Endothelial cell of umbilical vein (primary cell): ENCODE measurements at regions not wholly inside any gene's neighbourhood (a gene's known extent, or its start where the extent isn't known, plus 50 kb on each side); places are given as distances from the start of the nearest gene placed in this dataset.

ENCODE experiments used
- BruUV-seq: library from RNA; stranded (reverse); fragments of 400-500 nt; replicated peaks from 2 replicates; lab custom pipeline; 2021; lab: Mats Ljungman, UMichigan
- CTCF ChIA-PET: fragments of 300-600, 350-600 bp; sonication (Branson Sonifier 250); formaldehyde crosslinking; loops from one replicate; lab custom pipeline; 2021; ENCODE audit warnings: antibody characterized with exemption, inconsistent platforms; lab: Charles Lee
- POLR2A ChIA-PET: fragments of 300-600, 350-600 bp; sonication (Branson Sonifier 250); formaldehyde crosslinking; loops from one replicate; lab custom pipeline; 2021; ENCODE audit warnings: antibody characterized with exemption, inconsistent platforms; lab: Charles Lee
- DNase-seq: peaks from one replicate; pipeline ENCODE4 v3.0.0-alpha.2; 2011; ENCODE audit warnings: low read depth, low spot score
- FAIRE-seq: peaks from 2 replicates; lab custom pipeline; 2011; peaks lifted over from hg19 to GRCh38; lab: Jason Lieb, UNC
- H2AFZ ChIP-seq: 2 replicates; pipeline ENCODE4 v1.6.0; 2012; ENCODE audit warnings: low read depth, low read length, control low read depth, inconsistent platforms
- H3K27ac ChIP-seq: 2 replicates; pipeline ENCODE4 v1.5.1; 2011; ENCODE audit warnings: low read depth, mild to moderate bottlenecking, control low read depth, low read length, moderate library complexity; ENCODE audit not compliant: insufficient read depth
- H3K27me3 ChIP-seq, 2 experiments: 2 replicates each; pipeline versions ENCODE4 v1.6.0 to v1.6.1; 2011; ENCODE audit warnings: low read length in 2 of 2, mixed read lengths in 1 of 2; ENCODE audit not compliant: control insufficient read depth in 2 of 2, insufficient read depth in 2 of 2
- H3K36me3 ChIP-seq, 2 experiments: 2 replicates in 1 of 2; 3 replicates in 1 of 2; pipeline ENCODE4 v1.5.1; 2011; ENCODE audit warnings: low read length in 2 of 2, mild to moderate bottlenecking in 1 of 2, moderate library complexity in 1 of 2; ENCODE audit not compliant: control insufficient read depth in 2 of 2, insufficient read depth in 2 of 2; ENCODE audit errors: extremely low read depth in 1 of 2
- H3K4me1 ChIP-seq: 3 replicates; pipeline ENCODE4 v1.5.1; 2011; ENCODE audit warnings: mild to moderate bottlenecking, low read length; ENCODE audit not compliant: control insufficient read depth, insufficient read depth; ENCODE audit errors: extremely low read depth
- H3K4me2 ChIP-seq: 2 replicates; pipeline ENCODE4 v1.6.1; 2011; ENCODE audit warnings: low read length, control low read depth, mixed read lengths; ENCODE audit not compliant: insufficient read depth
- H3K4me3 ChIP-seq, 3 experiments: fragments of 200-600 bp in 1 of 3; sonication (generic), shearing (Covaris generic) in 1 of 3; replicated peaks in 1 of 3; 2 replicates each; pipeline ENCODE4 v1.5.1; 2011 to 2016; ENCODE audit warnings: control low read depth in 3 of 3, low read length in 3 of 3, mild to moderate bottlenecking in 2 of 3, inconsistent platforms in 1 of 3, low read depth in 1 of 3, moderate library complexity in 1 of 3; ENCODE audit not compliant: insufficient read depth in 1 of 3
- H3K79me2 ChIP-seq: 2 replicates; pipeline ENCODE4 v1.6.0; 2012; ENCODE audit warnings: low read length, inconsistent platforms; ENCODE audit not compliant: control insufficient read depth, insufficient read depth
- H3K9ac ChIP-seq: replicated peaks from 2 replicates; pipeline ENCODE3; 2011; ENCODE audit warnings: low read length, control low read depth; ENCODE audit not compliant: insufficient read depth; ENCODE audit errors: extremely low read depth
- H3K9me1 ChIP-seq: replicated peaks from 3 replicates; pipeline ENCODE4 v1.6.0; 2011; ENCODE audit warnings: mild to moderate bottlenecking, low read length; ENCODE audit not compliant: control insufficient read depth, insufficient read depth; ENCODE audit errors: extremely low read depth
- H3K9me3 ChIP-seq: replicated peaks from 2 replicates; pipeline ENCODE4 v1.5.1; 2012; ENCODE audit warnings: low read length, inconsistent platforms; ENCODE audit not compliant: control insufficient read depth, insufficient read depth
- H4K20me1 ChIP-seq: replicated peaks from 2 replicates; pipeline ENCODE3; 2011; ENCODE audit warnings: mild to moderate bottlenecking, low read length; ENCODE audit not compliant: control insufficient read depth, insufficient read depth; ENCODE audit errors: extremely low read depth
- EZH2 ChIP-seq: IDR thresholded peaks from 2 replicates; pipeline ENCODE4 v1.6.1; 2012; ENCODE audit warnings: borderline replicate concordance, low read depth, mild to moderate bottlenecking, moderate library complexity, low read length, inconsistent platforms; ENCODE audit not compliant: severe bottlenecking
- FOS ChIP-seq: IDR thresholded peaks from 2 replicates; pipeline ENCODE4 v1.6.1; 2011; ENCODE audit warnings: mild to moderate bottlenecking, low read length, moderate library complexity, borderline replicate concordance; ENCODE audit not compliant: insufficient read depth
- GATA2 ChIP-seq: IDR thresholded peaks from 2 replicates; pipeline ENCODE4 v1.7.0; 2011; ENCODE audit warnings: low read depth, mild to moderate bottlenecking, moderate library complexity, mixed read lengths, low read length; ENCODE audit not compliant: insufficient read length, insufficient read depth
- JUN ChIP-seq: IDR thresholded peaks from 2 replicates; pipeline ENCODE4 v1.6.1; 2011; ENCODE audit warnings: borderline replicate concordance, low read depth; ENCODE audit not compliant: insufficient read length, insufficient read depth
- MYC ChIP-seq: IDR thresholded peaks from one replicate; pipeline ENCODE4 v1.6.1; 2011; ENCODE audit warnings: mild to moderate bottlenecking, low read depth, low read length
- POLR2A ChIP-seq: IDR thresholded peaks from 2 replicates; pipeline ENCODE4 v1.6.1; 2012; ENCODE audit warnings: low read depth, mild to moderate bottlenecking, control low read depth, low read length
- POLR2AphosphoS5 ChIP-seq: IDR thresholded peaks from 2 replicates; pipeline ENCODE4 v1.6.1; 2012; ENCODE audit warnings: low read depth, mild to moderate bottlenecking, control low read depth, low read length, moderate library complexity; ENCODE audit not compliant: insufficient read depth
- dilution Hi-C: fragments of 300-500 bp; cut with MboI; formaldehyde crosslinking; loops from one replicate; pipeline ENCODE4 v1.15.0; 2019; ENCODE audit warnings: low sequenced_read_pairs; ENCODE audit not compliant: extremely low pct_ligation_motif_present
- intact Hi-C: fragments of 100-400 bp; cut with micrococcal nuclease; formaldehyde crosslinking; loops from one replicate; pipeline ENCODE4 v1.10.0; 2022
- TF ChIP-seq, protein P1 (sequence below): IDR thresholded peaks from 2 replicates; pipeline ENCODE4 v1.6.1; 2011; ENCODE audit not compliant: insufficient read depth, insufficient read length
- TF ChIP-seq, protein P2 (sequence below), 2 donors: IDR thresholded peaks; 1 replicate in 1 of 2; 2 replicates in 1 of 2; pipeline ENCODE4 v1.5.1; 2011; ENCODE audit warnings: low read length in 2 of 2, mild to moderate bottlenecking in 2 of 2, moderate library complexity in 2 of 2, control low read depth in 1 of 2, inconsistent platforms in 1 of 2, low read depth in 1 of 2; ENCODE audit not compliant: insufficient read depth in 1 of 2; ENCODE audit errors: extremely low read depth in 1 of 2

DNA sequence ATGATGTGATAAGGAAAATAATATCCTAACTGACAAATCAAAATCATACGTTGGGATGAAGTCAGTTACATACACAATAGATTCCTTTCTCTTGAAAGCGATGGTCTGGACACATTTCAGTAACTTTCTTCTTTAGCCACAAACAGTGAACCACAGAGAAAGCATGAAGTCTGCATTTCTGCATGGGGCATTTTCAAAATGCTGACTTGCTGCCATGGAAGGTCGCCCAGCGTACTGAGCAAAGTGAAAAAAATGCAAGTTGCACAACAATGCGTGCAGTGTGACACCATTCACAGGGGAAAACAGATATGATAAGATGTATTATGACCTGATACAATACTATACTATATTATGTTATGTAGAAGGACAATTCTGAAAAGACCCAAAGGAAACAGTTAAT is 146.3 kb downstream of the SNX18 start:
- Histone ChIP-seq H4K20me1 (no peaks in the 10 kb centered on the region), H3K27ac (no peak overlapping the region), H3K9ac (no peak overlapping the region), H3K79me2 (no peaks in the 10 kb centered on the region), H3K27me3 (no peaks in the 10 kb centered on the region), H3K9me3 (no peaks in the 10 kb centered on the region), H3K4me3 (no peak overlapping the region), H3K9me1 (no peaks in the 10 kb centered on the region), H2AFZ (no peak overlapping the region), H3K4me2 (no peak overlapping the region), H3K4me1 (no peaks in the 10 kb centered on the region), H3K36me3 (no peaks in the 10 kb centered on the region)
- intact Hi-C loops = no loop called here
- CTCF ChIA-PET = no interaction called here
- no peak for DNase-seq
- dilution Hi-C loops = no loop called here
- POLR2A ChIA-PET = no interaction called here
- FAIRE-seq = no peak
- TF ChIP-seq POLR2A (no peak), JUN (no peak), EZH2 (no peak), FOS (no peak), POLR2AphosphoS5 (no peak), MYC (no peak), GATA2 (no peak)
- TF ChIP-seq, protein P1, sequence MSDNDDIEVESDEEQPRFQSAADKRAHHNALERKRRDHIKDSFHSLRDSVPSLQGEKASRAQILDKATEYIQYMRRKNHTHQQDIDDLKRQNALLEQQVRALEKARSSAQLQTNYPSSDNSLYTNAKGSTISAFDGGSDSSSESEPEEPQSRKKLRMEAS = no peak
- TF ChIP-seq, protein P2, sequence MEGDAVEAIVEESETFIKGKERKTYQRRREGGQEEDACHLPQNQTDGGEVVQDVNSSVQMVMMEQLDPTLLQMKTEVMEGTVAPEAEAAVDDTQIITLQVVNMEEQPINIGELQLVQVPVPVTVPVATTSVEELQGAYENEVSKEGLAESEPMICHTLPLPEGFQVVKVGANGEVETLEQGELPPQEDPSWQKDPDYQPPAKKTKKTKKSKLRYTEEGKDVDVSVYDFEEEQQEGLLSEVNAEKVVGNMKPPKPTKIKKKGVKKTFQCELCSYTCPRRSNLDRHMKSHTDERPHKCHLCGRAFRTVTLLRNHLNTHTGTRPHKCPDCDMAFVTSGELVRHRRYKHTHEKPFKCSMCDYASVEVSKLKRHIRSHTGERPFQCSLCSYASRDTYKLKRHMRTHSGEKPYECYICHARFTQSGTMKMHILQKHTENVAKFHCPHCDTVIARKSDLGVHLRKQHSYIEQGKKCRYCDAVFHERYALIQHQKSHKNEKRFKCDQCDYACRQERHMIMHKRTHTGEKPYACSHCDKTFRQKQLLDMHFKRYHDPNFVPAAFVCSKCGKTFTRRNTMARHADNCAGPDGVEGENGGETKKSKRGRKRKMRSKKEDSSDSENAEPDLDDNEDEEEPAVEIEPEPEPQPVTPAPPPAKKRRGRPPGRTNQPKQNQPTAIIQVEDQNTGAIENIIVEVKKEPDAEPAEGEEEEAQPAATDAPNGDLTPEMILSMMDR (IDR thresholded peaks at IDR 0.05; ENCODE audit: extremely low read depth in 1 of 2, insufficient read depth in 1 of 2, low read depth in 1 of 2, low read length in 2 of 2) = no peak
- BruUV-seq = no TSS peak
